ENCODE measurements at regions not wholly inside any gene's neighbourhood (a gene's known extent, or its start where the extent isn't known, plus 50 kb on each side); places are given as distances from the start of the nearest gene placed in this dataset.

DNA sequence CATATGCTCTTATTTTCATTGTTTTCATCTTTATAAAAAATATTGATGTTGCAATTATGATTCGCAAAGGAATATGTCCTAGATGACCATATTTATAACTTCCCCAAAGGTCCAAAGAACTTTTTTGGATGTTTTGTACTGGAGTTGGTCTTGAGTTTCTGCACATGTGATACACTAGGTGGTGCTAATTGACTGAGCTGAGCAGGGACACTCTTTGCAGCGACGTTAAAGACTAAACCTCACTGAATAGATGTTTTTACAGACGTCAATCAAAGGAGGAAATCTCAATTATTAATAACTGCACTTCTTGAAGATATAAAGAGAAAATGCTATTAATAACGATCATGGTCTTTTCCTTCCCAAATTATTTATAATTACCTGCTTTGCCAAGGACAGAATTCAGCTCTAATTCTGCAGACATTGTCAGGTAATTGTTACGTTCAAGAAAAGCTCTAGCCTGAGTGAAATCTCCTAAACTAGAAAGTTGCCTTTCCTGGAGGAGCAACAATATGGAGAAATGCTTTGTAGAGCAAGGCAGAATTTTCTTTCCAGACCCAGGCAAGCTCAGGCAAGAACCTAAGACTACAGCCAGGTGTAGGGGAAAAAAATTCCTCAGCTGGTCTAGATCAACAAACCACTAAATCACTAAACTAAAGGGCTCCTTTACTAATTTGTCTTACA, 119.3 kb upstream of the RBBP8 start:
- TF ChIP-seq, protein P1, sequence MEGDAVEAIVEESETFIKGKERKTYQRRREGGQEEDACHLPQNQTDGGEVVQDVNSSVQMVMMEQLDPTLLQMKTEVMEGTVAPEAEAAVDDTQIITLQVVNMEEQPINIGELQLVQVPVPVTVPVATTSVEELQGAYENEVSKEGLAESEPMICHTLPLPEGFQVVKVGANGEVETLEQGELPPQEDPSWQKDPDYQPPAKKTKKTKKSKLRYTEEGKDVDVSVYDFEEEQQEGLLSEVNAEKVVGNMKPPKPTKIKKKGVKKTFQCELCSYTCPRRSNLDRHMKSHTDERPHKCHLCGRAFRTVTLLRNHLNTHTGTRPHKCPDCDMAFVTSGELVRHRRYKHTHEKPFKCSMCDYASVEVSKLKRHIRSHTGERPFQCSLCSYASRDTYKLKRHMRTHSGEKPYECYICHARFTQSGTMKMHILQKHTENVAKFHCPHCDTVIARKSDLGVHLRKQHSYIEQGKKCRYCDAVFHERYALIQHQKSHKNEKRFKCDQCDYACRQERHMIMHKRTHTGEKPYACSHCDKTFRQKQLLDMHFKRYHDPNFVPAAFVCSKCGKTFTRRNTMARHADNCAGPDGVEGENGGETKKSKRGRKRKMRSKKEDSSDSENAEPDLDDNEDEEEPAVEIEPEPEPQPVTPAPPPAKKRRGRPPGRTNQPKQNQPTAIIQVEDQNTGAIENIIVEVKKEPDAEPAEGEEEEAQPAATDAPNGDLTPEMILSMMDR (IDR thresholded peaks at IDR 0.05; ENCODE audit: insufficient read depth, low read length) = peak; percentile 48
- no peak for TF ChIP-seq POLR2AphosphoS5 (IDR thresholded peaks at IDR 0.05; ENCODE audit: low read depth)
- TF ChIP-seq SPI1 (IDR thresholded peaks at IDR 0.05; ENCODE audit: borderline replicate concordance, low read depth) = no peak
- TF ChIP-seq, protein P2, sequence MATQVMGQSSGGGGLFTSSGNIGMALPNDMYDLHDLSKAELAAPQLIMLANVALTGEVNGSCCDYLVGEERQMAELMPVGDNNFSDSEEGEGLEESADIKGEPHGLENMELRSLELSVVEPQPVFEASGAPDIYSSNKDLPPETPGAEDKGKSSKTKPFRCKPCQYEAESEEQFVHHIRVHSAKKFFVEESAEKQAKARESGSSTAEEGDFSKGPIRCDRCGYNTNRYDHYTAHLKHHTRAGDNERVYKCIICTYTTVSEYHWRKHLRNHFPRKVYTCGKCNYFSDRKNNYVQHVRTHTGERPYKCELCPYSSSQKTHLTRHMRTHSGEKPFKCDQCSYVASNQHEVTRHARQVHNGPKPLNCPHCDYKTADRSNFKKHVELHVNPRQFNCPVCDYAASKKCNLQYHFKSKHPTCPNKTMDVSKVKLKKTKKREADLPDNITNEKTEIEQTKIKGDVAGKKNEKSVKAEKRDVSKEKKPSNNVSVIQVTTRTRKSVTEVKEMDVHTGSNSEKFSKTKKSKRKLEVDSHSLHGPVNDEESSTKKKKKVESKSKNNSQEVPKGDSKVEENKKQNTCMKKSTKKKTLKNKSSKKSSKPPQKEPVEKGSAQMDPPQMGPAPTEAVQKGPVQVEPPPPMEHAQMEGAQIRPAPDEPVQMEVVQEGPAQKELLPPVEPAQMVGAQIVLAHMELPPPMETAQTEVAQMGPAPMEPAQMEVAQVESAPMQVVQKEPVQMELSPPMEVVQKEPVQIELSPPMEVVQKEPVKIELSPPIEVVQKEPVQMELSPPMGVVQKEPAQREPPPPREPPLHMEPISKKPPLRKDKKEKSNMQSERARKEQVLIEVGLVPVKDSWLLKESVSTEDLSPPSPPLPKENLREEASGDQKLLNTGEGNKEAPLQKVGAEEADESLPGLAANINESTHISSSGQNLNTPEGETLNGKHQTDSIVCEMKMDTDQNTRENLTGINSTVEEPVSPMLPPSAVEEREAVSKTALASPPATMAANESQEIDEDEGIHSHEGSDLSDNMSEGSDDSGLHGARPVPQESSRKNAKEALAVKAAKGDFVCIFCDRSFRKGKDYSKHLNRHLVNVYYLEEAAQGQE (IDR thresholded peaks at IDR 0.05; ENCODE audit: insufficient replicate concordance, low read depth) = no peak

All from HL-60 (cell line).